ENCODE measurements at regions not wholly inside any gene's neighbourhood (a gene's known extent, or its start where the extent isn't known, plus 50 kb on each side); places are given as distances from the start of the nearest gene placed in this dataset.

DNA sequence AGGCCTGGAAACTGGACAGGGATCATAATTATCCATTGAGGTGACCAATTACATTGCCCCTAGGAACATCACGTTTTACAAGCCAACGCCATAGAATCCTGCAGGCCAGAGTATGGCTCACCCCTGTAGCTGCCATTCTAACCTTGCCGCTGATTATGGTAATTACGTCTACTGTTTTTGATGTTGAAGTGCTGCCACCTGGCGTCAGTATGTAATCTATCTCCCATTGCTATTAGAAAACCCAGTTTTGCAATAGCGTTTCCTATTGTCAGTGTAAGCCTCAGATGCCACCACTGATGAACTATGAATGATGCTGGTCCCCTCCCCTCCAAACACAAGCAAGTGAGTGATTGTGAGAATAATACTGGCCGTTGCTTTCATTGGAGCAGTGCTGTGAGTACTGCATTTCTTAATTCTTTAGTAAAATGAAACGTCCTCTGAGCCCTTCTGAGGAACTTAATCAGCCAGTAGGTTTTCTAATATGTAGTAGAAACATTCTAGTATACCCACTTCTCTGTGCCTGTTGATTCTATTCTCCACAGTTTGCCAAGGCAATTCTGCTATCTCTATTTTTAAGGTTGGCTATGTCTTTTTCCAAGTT is 100.5 kb upstream of the NMUR2 start:
- H3K27me3 ChIP-seq (replicated peaks; ENCODE audit: insufficient read depth), result no peaks in the 10 kb centered on the region
- H3K4me1 ChIP-seq (replicated peaks), result no peaks in the 10 kb centered on the region
- H3K9me3 ChIP-seq, result no peaks in the 10 kb centered on the region
- DNase-seq (ENCODE audit: low spot score), result peak; percentile 24
- no peak overlapping the region for H3K27ac ChIP-seq
- intact Hi-C loops (cut with DNase I), result loop anchor here (5.0 kb wide), 1 partner anchor 678 kb away; no protein-coding TSS in a partner anchor
- TF ChIP-seq POLR2A (IDR thresholded peaks at IDR 0.05) (no peak), POLR2AphosphoS5 (IDR thresholded peaks at IDR 0.05) (no peak)
- TF ChIP-seq, protein P1, sequence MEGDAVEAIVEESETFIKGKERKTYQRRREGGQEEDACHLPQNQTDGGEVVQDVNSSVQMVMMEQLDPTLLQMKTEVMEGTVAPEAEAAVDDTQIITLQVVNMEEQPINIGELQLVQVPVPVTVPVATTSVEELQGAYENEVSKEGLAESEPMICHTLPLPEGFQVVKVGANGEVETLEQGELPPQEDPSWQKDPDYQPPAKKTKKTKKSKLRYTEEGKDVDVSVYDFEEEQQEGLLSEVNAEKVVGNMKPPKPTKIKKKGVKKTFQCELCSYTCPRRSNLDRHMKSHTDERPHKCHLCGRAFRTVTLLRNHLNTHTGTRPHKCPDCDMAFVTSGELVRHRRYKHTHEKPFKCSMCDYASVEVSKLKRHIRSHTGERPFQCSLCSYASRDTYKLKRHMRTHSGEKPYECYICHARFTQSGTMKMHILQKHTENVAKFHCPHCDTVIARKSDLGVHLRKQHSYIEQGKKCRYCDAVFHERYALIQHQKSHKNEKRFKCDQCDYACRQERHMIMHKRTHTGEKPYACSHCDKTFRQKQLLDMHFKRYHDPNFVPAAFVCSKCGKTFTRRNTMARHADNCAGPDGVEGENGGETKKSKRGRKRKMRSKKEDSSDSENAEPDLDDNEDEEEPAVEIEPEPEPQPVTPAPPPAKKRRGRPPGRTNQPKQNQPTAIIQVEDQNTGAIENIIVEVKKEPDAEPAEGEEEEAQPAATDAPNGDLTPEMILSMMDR (IDR thresholded peaks at IDR 0.05), result peak in 3 of 4 experiments; percentile 33 to 46 (median 43)
- 12% methylated on average over 8 of the region's 8 CpGs for WGBS
- H3K4me3 ChIP-seq, result no peak overlapping the region
- H3K36me3 ChIP-seq, result no peaks in the 10 kb centered on the region

DNA sequence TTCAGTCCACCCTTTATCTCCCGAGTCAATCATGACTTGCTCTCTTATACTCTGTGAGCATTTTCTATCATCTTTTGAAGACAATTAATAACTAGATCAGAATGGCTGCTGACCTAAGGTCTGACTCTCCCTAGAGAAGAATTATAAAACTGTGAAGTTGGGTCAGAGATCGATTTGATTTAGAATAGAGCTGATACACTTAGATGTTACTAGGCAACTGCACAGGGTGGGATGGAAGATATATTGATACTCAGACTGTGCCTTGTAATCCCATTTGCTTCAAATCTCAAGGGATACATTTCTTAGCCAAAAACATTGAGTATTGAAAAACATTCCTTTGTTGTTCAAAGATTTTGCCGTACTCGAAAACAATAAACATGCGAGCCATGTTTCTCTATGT is 106.0 kb upstream of the NMUR2 start:
- TF ChIP-seq POLR2A (IDR thresholded peaks at IDR 0.05) (no peak), POLR2AphosphoS5 (IDR thresholded peaks at IDR 0.05) (no peak)
- TF ChIP-seq, protein P1 (IDR thresholded peaks at IDR 0.05), result no peak
- 92% methylated on average over 5 of the region's 5 CpGs for WGBS

DNA sequence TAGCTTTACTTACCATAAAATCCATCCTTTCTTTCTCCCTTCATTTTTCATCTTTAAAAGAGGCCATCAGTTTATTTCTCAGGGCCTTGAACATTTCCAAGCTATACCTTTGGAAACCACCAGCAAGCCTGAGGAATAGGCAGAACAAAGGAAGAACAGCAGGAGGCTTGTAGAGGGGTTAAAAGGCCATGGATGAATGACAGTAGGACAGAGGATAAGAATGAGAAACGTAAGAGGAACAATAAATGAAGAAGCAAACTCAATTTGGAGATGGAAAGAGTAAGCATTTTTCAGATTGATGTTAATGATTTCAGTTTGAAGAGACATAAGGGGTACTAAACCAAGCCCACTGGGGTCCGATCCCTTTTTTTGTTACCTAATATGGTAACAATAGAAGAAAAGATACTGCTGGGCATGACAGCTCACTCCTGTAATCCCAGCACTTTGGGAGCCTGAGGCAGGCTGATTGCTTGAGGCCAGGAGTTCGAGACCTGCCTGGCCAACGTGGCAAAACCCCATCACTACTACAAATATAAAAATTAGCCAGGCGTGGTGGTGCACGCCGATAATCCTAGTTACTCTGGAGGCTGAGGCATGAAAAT is 106.6 kb upstream of the NMUR2 start:
- WGBS, result 87% methylated on average over 7 of the region's 7 CpGs
- Histone ChIP-seq H3K27me3 (replicated peaks; ENCODE audit: insufficient read depth) (no peaks in the 10 kb centered on the region), H3K9me3 (no peaks in the 10 kb centered on the region), H3K36me3 (no peaks in the 10 kb centered on the region), H3K27ac (no peak overlapping the region), H3K4me3 (no peak overlapping the region), H3K4me1 (replicated peaks) (no peaks in the 10 kb centered on the region)
- no peak for DNase-seq (ENCODE audit: low spot score)
- intact Hi-C loops (cut with DNase I), result no loop called here
- TF ChIP-seq, protein P1 (IDR thresholded peaks at IDR 0.05), result no peak
- TF ChIP-seq POLR2AphosphoS5 (IDR thresholded peaks at IDR 0.05) (no peak), POLR2A (IDR thresholded peaks at IDR 0.05) (no peak)

More for the DNA sequence above, 106.0 kb upstream of the NMUR2 start:
- H3K4me1 ChIP-seq (replicated peaks), result no peaks in the 10 kb centered on the region
- H3K4me3 ChIP-seq, result no peak overlapping the region
- no peaks in the 10 kb centered on the region for H3K27me3 ChIP-seq (replicated peaks; ENCODE audit: insufficient read depth)
- no peak overlapping the region for H3K27ac ChIP-seq
- no peaks in the 10 kb centered on the region for H3K9me3 ChIP-seq
- intact Hi-C loops (cut with DNase I), result no loop called here
- no peak for DNase-seq (ENCODE audit: low spot score)
- no peaks in the 10 kb centered on the region for H3K36me3 ChIP-seq

DNA sequence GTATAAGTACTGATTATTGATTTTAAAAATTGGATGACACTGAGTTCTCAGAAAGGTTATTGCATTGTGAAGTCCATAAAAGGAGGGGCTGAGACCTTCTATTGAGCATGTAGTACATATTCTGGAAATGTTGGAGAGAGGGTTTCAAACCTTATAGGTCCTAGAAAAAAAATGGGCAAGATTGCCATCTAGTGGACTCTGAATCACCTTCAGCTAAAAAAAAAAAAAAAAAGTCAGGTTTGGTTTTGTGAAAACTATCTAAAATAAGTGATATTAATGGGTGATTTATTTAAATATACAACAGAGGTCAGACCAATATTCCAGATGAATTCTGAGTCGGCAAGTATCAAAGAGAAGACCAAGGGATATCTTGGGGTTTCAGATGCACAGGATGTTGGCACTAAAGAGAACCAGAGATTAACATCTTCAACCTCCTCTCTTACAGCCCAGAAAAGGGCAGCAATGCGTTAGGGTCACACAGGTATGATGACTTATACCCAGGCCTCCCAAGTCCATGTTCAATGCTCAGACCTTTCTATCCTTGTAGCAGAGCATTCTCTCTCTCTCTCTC is 109.8 kb upstream of the NMUR2 start:
- Histone ChIP-seq H3K27me3 (replicated peaks; ENCODE audit: insufficient read depth) (no peaks in the 10 kb centered on the region), H3K4me3 (no peak overlapping the region), H3K4me1 (replicated peaks) (no peaks in the 10 kb centered on the region), H3K36me3 (no peaks in the 10 kb centered on the region), H3K9me3 (no peaks in the 10 kb centered on the region), H3K27ac (no peak overlapping the region)
- TF ChIP-seq POLR2AphosphoS5 (IDR thresholded peaks at IDR 0.05), result no peak
- TF ChIP-seq, protein P1 (IDR thresholded peaks at IDR 0.05), result no peak
- no peak for TF ChIP-seq POLR2A (IDR thresholded peaks at IDR 0.05)
- WGBS, result 26% methylated on average over 2 of the region's 2 CpGs
- intact Hi-C loops (cut with DNase I), result no loop called here
- no peak for DNase-seq (ENCODE audit: low spot score)

DNA sequence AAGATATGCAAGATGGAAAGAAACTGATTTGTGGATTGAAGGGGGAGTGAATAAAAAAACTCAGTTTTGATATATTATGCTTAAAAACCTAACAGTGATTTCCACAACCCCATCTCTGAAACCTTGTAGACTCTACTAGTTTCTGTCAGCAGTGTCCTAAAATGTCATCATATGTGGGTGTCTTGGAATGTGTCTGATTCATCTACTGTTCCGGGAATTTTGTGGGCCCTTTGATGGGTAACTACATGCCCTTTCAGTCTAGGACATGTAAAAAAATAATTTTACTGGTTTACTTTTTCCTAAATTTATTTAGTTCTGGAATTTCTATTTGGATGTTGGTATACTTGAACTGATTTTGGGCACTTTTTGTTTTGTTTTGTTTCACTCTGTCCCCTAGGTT is 118.9 kb upstream of the NMUR2 start:
- H3K4me3 ChIP-seq, result no peak overlapping the region
- intact Hi-C loops (cut with DNase I), result no loop called here
- 67% methylated on average over 1 of the region's 1 CpG for WGBS

More for the DNA sequence above, 118.9 kb upstream of the NMUR2 start:
- H3K9me3 ChIP-seq, result no peaks in the 10 kb centered on the region
- TF ChIP-seq POLR2A (IDR thresholded peaks at IDR 0.05) (no peak), POLR2AphosphoS5 (IDR thresholded peaks at IDR 0.05) (no peak)
- TF ChIP-seq, protein P1 (IDR thresholded peaks at IDR 0.05), result no peak
- no peak overlapping the region for H3K27ac ChIP-seq
- no peak for DNase-seq (ENCODE audit: low spot score)
- no peaks in the 10 kb centered on the region for H3K36me3 ChIP-seq
- no peaks in the 10 kb centered on the region for H3K27me3 ChIP-seq (replicated peaks; ENCODE audit: insufficient read depth)
- H3K4me1 ChIP-seq (replicated peaks), result no peaks in the 10 kb centered on the region
